Fibroblast of lung (primary cell): ENCODE measurements at regions not wholly inside any gene's neighbourhood (a gene's known extent, or its start where the extent isn't known, plus 50 kb on each side); places are given as distances from the start of the nearest gene placed in this dataset.

Source experiments
- DNase-seq, 2 donors: peaks; one replicate each; pipeline versions ENCODE4 v3.0.0 to v3.0.0-alpha.2; 2010; ENCODE audit warnings: low read depth in 2 of 2
- H2AFZ ChIP-seq: 2 replicates; pipeline ENCODE4 v1.5.1; 2012; ENCODE audit warnings: low read length, control low read depth, inconsistent platforms
- H3K27ac ChIP-seq: 2 replicates; pipeline ENCODE4 v1.5.1; 2011; ENCODE audit warnings: low read length, control low read depth; ENCODE audit not compliant: insufficient read depth
- H3K27me3 ChIP-seq: 2 replicates; pipeline ENCODE4 v1.5.1; 2011; ENCODE audit warnings: mild to moderate bottlenecking, low read length; ENCODE audit not compliant: control insufficient read depth, insufficient read depth
- H3K36me3 ChIP-seq: 2 replicates; pipeline ENCODE4 v1.5.1; 2011; ENCODE audit warnings: low read length; ENCODE audit not compliant: control insufficient read depth, insufficient read depth
- H3K4me1 ChIP-seq: 2 replicates; pipeline ENCODE4 v1.5.1; 2011; ENCODE audit warnings: low read length; ENCODE audit not compliant: control insufficient read depth, insufficient read depth; ENCODE audit errors: extremely low read depth
- H3K4me2 ChIP-seq: 2 replicates; pipeline ENCODE4 v1.5.1; 2011; ENCODE audit warnings: low read length, control low read depth; ENCODE audit not compliant: insufficient read depth; ENCODE audit errors: extremely low read depth
- H3K4me3 ChIP-seq, 4 experiments: fragments of 200-600 bp in 1 of 4; sonication (generic) in 1 of 4; replicated peaks in 1 of 4; 2 replicates each; pipeline ENCODE4 v1.5.1; 2011 to 2016; ENCODE audit warnings: low read length in 4 of 4, low read depth in 3 of 4, mild to moderate bottlenecking in 3 of 4, control low read depth in 2 of 4, inconsistent platforms in 1 of 4, mixed read lengths in 1 of 4; ENCODE audit not compliant: insufficient read depth in 1 of 4; ENCODE audit errors: control extremely low read depth in 1 of 4
- H3K79me2 ChIP-seq: 2 replicates; pipeline ENCODE4 v1.5.1; 2012; ENCODE audit warnings: mild to moderate bottlenecking, low read length, inconsistent platforms; ENCODE audit not compliant: control insufficient read depth, insufficient read depth
- H3K9ac ChIP-seq: 2 replicates; pipeline ENCODE4 v1.5.1; 2011; ENCODE audit warnings: mild to moderate bottlenecking, low read length, control low read depth; ENCODE audit not compliant: insufficient read depth
- H3K9me3 ChIP-seq: 2 replicates; pipeline ENCODE4 v1.5.1; 2012; ENCODE audit warnings: low read depth, low read length; ENCODE audit not compliant: control insufficient read depth, insufficient read depth
- H4K20me1 ChIP-seq: 2 replicates; pipeline ENCODE4 v1.5.1; 2011; ENCODE audit warnings: low read length; ENCODE audit not compliant: control insufficient read depth, insufficient read depth; ENCODE audit errors: extremely low read depth
- CTCF ChIP-seq, 2 donors: IDR thresholded peaks in 1 of 2; conservative IDR thresholded peaks in 1 of 2; 1 replicate in 1 of 2; 2 replicates in 1 of 2; pipeline ENCODE4 v1.5.1; 2011 to 2012; ENCODE audit warnings: low read length in 2 of 2, control low read depth in 1 of 2, inconsistent platforms in 1 of 2, low read depth in 1 of 2, mild to moderate bottlenecking in 1 of 2
- EZH2 ChIP-seq: IDR thresholded peaks from 2 replicates; pipeline ENCODE4 v1.5.1; 2012; ENCODE audit warnings: low read length, control low read depth, mild to moderate bottlenecking; ENCODE audit errors: missing control alignments

- Histone ChIP-seq H3K4me2 (no peak overlapping the region), H3K36me3 (no peaks in the 10 kb centered on the region)
- DNase-seq = no peak
These were observed 716.5 kb upstream of the C9orf72 start for GRCh38 chr9:28289746-28290145.

GRCh38 chr9:28293369-28294090, 720.2 kb upstream of the C9orf72 start:
- H3K9me3 ChIP-seq = no peaks in the 10 kb centered on the region
- H3K27ac ChIP-seq = no peak overlapping the region
- no peaks in the 10 kb centered on the region for H3K4me1 ChIP-seq
- no peak overlapping the region for H3K4me3 ChIP-seq
- no peak overlapping the region for H3K9ac ChIP-seq
- H3K27me3 ChIP-seq = no peaks in the 10 kb centered on the region
- DNase-seq = peak in 1 of 2 donors; percentile 1
- H2AFZ ChIP-seq = no peak overlapping the region
- H3K4me2 ChIP-seq = no peak overlapping the region
- no peaks in the 10 kb centered on the region for H3K36me3 ChIP-seq
- no peaks in the 10 kb centered on the region for H3K79me2 ChIP-seq
- no peak for TF ChIP-seq CTCF (conservative IDR thresholded peaks at IDR 0.05 in 1 of 2, IDR thresholded peaks at IDR 0.05 in 1 of 2; ENCODE audit: low read depth in 1 of 2, low read length in 2 of 2)
- no peak for TF ChIP-seq EZH2
- no peaks in the 10 kb centered on the region for H4K20me1 ChIP-seq

More at GRCh38 chr9:28289746-28290145, 716.5 kb upstream of the C9orf72 start:
- Histone ChIP-seq H3K9me3 (no peaks in the 10 kb centered on the region), H2AFZ (no peak overlapping the region), H4K20me1 (no peaks in the 10 kb centered on the region), H3K27ac (no peak overlapping the region), H3K4me1 (no peaks in the 10 kb centered on the region), H3K79me2 (no peaks in the 10 kb centered on the region), H3K9ac (no peak overlapping the region), H3K27me3 (no peaks in the 10 kb centered on the region), H3K4me3 (no peak overlapping the region)
- TF ChIP-seq EZH2 = no peak
- no peak for TF ChIP-seq CTCF (conservative IDR thresholded peaks at IDR 0.05 in 1 of 2, IDR thresholded peaks at IDR 0.05 in 1 of 2; ENCODE audit: low read depth in 1 of 2, low read length in 2 of 2)

- no peaks in the 10 kb centered on the region for H4K20me1 ChIP-seq
- no peaks in the 10 kb centered on the region for H3K9me3 ChIP-seq
- H3K9ac ChIP-seq = no peak overlapping the region
- no peak overlapping the region for H3K4me2 ChIP-seq
- TF ChIP-seq EZH2 (no peak), CTCF (conservative IDR thresholded peaks at IDR 0.05 in 1 of 2, IDR thresholded peaks at IDR 0.05 in 1 of 2; ENCODE audit: low read depth in 1 of 2, low read length in 2 of 2) (no peak)
- H3K27ac ChIP-seq = no peak overlapping the region
- H2AFZ ChIP-seq = no peak overlapping the region
- no peaks in the 10 kb centered on the region for H3K36me3 ChIP-seq
- H3K79me2 ChIP-seq = no peaks in the 10 kb centered on the region
- H3K4me3 ChIP-seq = no peak overlapping the region
- DNase-seq = peak in 1 of 2 donors; percentile 41
- H3K4me1 ChIP-seq = no peaks in the 10 kb centered on the region
- no peaks in the 10 kb centered on the region for H3K27me3 ChIP-seq
These were observed 728.0 kb upstream of the C9orf72 start for GRCh38 chr9:28301281-28301680.
